ENCODE measurements at regions not wholly inside any gene's neighbourhood (a gene's known extent, or its start where the extent isn't known, plus 50 kb on each side); places are given as distances from the start of the nearest gene placed in this dataset.

- DNase-seq (ENCODE audit: extremely low read depth, low read depth) = no peak
These were observed 196.9 kb upstream of the LRFN5 start for GRCh38 chr14:41409806-41410205.

GRCh38 chr14:41404126-41404525, 202.6 kb upstream of the LRFN5 start:
- no peak for DNase-seq (ENCODE audit: extremely low read depth, low read depth)

- no peak for DNase-seq (ENCODE audit: extremely low read depth, low read depth)
These were observed 203.3 kb upstream of the LRFN5 start for GRCh38 chr14:41403360-41403759.

GRCh38 chr14:41397926-41398325, 208.8 kb upstream of the LRFN5 start:
- DNase-seq (ENCODE audit: extremely low read depth, low read depth) = no peak

- DNase-seq (ENCODE audit: extremely low read depth, low read depth) = no peak
These were observed 213.2 kb upstream of the LRFN5 start for GRCh38 chr14:41393512-41393911.

- no peak for DNase-seq (ENCODE audit: extremely low read depth, low read depth)
These were observed 214.4 kb upstream of the LRFN5 start for GRCh38 chr14:41392226-41392625.

GRCh38 chr14:41389355-41389754, 217.3 kb upstream of the LRFN5 start:
- no peak for DNase-seq (ENCODE audit: extremely low read depth, low read depth)

GRCh38 chr14:41385797-41386196, 220.9 kb upstream of the LRFN5 start:
- no peak for DNase-seq (ENCODE audit: extremely low read depth, low read depth)

- no peak for DNase-seq (ENCODE audit: extremely low read depth, low read depth)
These were observed 226.7 kb upstream of the LRFN5 start for GRCh38 chr14:41380017-41380416.

- no peak for DNase-seq (ENCODE audit: extremely low read depth, low read depth)
These were observed 228.2 kb upstream of the LRFN5 start for GRCh38 chr14:41378526-41378925.

- DNase-seq (ENCODE audit: extremely low read depth, low read depth) = no peak
These were observed 228.7 kb upstream of the LRFN5 start for GRCh38 chr14:41377932-41378331.

- DNase-seq (ENCODE audit: extremely low read depth, low read depth) = no peak
These were observed 232.6 kb upstream of the LRFN5 start for GRCh38 chr14:41374092-41374491.

- DNase-seq (ENCODE audit: extremely low read depth, low read depth) = no peak
These were observed 244.5 kb upstream of the LRFN5 start for GRCh38 chr14:41362139-41362538.

GRCh38 chr14:41360126-41360525, 246.6 kb upstream of the LRFN5 start:
- no peak for DNase-seq (ENCODE audit: extremely low read depth, low read depth)

GRCh38 chr14:41355866-41356265, 250.8 kb upstream of the LRFN5 start:
- no peak for DNase-seq (ENCODE audit: extremely low read depth, low read depth)

- DNase-seq (ENCODE audit: extremely low read depth, low read depth) = no peak
These were observed 256.2 kb upstream of the LRFN5 start for GRCh38 chr14:41350476-41350875.

GRCh38 chr14:41349289-41349910, 257.3 kb upstream of the LRFN5 start:
- DNase-seq (ENCODE audit: extremely low read depth, low read depth) = no peak

GRCh38 chr14:41343857-41344256, 262.8 kb upstream of the LRFN5 start:
- DNase-seq (ENCODE audit: extremely low read depth, low read depth) = no peak

- no peak for DNase-seq (ENCODE audit: extremely low read depth, low read depth)
These were observed 293.5 kb upstream of the LRFN5 start for GRCh38 chr14:41313196-41313595.

GRCh38 chr14:41303506-41303905, 303.2 kb upstream of the LRFN5 start:
- no peak for DNase-seq (ENCODE audit: extremely low read depth, low read depth)

GRCh38 chr14:41302776-41303175, 303.9 kb upstream of the LRFN5 start:
- no peak for DNase-seq (ENCODE audit: extremely low read depth, low read depth)

- DNase-seq (ENCODE audit: extremely low read depth, low read depth) = no peak
These were observed 306.8 kb upstream of the LRFN5 start for GRCh38 chr14:41299924-41300323.

GRCh38 chr14:41298328-41298690, 308.4 kb upstream of the LRFN5 start:
- no peak for DNase-seq (ENCODE audit: extremely low read depth, low read depth)

All from NCI-H460 (cell line).